ENCODE measurements at regions not wholly inside any gene's neighbourhood (a gene's known extent, or its start where the extent isn't known, plus 50 kb on each side); places are given as distances from the start of the nearest gene placed in this dataset.
A peak's percentile ranks its signal among the peaks of the same experiment; 100 is the strongest.

GRCh38 chr11:57103899-57104605, 77.7 kb upstream of the LRRC55 start:
- DNase-seq, result no peak

GRCh38 chr11:57109331-57109730, 72.4 kb upstream of the LRRC55 start:
- DNase-seq, result no peak

DNA sequence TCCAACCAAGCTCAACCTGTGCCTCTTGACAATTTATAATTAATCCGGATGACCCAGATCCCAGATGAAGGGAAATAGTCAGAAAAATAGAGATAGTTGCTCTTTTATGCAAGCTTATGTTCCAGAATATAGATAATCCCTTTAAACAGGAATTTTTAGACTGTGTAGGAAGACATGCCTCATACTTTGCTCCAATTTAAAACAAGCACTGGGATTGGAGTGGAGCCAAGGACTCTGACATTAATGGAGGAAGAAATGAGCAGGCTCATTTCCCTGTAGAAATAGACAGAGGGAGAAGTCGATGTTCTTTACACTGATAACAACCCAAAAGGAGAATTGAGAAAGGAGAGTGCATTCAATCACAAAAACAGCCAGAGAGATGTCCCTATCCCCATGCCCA, 70.1 kb upstream of the LRRC55 start:
- DNase-seq, result no peak

GRCh38 chr11:57116654-57117053, 65.1 kb upstream of the LRRC55 start:
- peak; percentile 31 to 60 for DNase-seq

DNA sequence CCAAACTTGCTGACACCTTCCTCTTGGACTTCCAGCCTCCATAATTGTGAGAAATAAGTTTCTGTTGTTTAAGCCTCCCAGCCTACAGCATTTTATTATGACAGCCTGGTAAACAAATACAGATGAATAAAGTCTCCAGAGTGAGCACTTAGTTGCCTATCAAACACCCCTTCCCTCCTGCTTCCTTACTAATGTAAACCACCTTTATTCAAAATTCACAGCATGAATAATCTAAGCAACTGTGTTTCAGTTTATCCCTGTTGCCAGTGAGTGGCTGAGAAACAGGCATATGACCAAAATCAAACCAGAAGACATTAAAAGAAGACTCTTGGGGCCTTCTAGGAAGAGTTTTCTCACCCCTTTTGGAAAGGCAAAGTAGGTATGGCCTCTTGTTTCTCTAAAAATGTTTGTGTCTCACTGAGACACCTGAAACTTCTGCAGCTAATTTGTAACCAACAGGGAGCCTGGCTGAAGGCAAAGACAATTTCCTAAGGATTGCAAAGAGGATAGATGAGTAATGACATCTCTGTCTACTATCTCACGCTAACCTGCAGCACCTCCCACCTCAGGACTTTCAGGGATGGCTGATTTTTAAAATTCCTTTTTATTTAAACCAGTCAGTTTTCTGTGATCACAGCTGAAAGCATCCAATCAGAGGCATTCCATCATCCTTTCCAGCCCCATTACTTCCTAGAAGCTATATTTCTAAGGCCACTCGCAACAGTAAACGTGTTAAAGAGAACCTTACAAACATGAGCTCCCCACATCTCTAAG, 61.4 kb upstream of the LRRC55 start:
- DNase-seq, result no peak

DNA sequence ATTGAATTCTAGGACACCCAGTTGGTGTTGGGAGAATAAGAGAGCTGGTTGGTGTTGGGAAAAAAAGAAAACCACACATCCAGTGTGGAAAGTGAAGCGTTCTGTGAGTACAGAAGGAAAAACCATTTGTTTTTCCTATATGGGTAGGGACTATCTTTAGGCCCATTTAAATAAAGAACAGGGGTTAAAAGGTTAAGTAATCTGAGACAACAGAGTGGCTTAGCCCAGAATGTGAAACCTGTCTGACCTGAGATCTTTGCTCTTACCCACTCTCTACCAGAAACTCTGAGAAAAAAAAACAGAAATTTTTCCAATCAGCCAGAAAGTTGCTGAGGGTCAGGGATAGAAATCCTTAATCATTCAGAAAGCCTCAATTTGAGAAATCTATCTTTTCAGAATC, 59.8 kb upstream of the LRRC55 start:
- DNase-seq, result no peak

DNA sequence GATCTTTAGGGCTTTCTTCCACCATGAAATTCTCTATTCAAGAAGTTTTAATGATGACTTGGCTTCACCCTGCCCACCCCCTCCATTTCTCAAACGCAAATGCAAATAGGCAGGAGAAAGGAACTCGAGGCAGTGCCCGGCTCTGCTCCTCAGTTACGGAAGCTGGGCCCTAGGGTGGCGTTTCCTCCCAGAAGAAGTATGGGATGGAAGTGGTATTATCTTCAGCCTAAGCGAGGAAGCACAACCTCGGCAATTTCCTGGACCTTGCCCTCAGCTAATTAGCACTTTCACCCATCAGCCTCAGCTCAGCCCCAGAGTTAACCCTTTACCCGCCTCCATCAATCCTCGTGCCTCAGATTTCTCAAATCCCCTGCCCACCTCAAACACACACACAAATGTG, 58.2 kb upstream of the LRRC55 start:
- no peak for DNase-seq

DNA sequence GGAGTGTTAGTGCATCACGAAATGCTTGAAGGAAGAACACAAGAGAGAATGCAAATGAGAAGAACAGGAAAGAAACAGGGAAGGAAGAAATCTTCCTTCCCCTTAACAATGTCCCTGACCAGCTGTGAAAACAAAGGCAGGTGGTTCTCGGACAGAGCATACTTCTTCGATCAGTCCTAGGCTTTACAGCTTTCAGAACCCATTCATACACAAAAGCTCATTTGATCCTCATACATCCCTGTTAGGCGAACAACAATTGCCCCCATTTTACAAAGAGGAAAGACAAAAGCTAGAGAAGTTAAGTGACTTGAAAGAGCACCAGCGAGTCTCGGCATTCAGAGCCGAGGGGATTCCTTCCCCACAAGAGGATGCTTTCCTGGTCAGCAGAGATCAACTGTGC, 57.2 kb upstream of the LRRC55 start:
- DNase-seq, result no peak

GRCh38 chr11:57124917-57125316, 56.8 kb upstream of the LRRC55 start:
- DNase-seq, result no peak

GRCh38 chr11:57126766-57127400, 54.9 kb upstream of the LRRC55 start:
- no peak for DNase-seq

DNA sequence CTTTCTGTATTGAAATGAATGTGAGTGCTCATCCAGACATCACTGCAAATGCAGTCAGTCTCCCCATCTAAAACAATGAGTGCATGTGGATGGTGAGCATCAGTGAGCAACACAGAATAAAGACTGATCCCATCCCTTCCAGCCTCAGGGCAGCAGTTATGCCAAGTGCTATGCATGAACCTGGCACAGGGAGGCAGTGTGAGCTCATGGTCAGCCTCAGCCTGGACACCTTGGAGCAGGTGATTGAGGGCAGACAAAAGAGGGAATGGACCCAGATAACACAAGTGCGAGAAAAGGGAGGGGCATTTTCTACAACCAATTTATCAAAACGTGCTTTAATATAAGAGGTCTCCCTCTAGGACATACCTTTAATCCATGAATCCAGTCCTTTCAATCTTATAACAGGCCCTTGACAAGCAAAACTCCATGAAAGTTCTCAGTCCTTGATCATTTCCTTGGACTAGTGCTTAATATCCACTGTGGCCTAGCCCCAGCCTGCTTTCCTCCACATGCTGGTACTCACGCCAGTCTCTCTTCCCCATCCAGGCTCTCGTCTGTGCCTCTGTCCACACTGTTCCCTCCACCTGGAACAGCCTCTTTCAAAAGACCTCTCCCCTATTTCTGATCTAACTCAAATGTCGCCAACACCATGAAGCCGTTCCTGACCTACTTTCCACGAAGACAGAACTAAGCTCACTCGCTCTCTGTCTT, 50.5 kb upstream of the LRRC55 start:
- peak in 1 of 2 donors; percentile 3 for DNase-seq

Data from inflammatory macrophage (primary cell).